ENCODE measurements at regions not wholly inside any gene's neighbourhood (a gene's known extent, or its start where the extent isn't known, plus 50 kb on each side); places are given as distances from the start of the nearest gene placed in this dataset.

- no peak for DNase-seq (ENCODE audit: low spot score)
These were observed 132.7 kb downstream of the EDN1 start for GRCh38 chr6:12422848-12423247.

DNA sequence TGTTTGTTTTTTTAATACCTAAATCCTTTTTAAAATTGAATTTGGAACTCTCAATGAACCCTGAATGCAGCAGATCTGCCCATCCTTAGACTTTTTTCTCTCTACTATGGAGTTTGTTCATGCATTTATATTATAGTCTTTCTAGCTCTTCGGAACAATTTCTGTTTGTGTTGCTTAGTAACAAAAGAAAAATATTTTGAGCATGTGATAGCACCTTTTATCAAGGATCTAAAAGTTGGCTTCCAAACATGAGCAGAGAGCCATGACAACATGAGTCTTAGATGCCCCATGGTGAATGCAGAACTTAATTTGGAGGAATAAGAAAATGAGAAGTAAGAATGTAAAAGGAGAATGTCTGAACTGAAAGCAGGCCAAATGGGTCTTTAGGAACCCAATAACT lies 133.7 kb downstream of the EDN1 start:
- DNase-seq (ENCODE audit: low spot score) = no peak

DNA sequence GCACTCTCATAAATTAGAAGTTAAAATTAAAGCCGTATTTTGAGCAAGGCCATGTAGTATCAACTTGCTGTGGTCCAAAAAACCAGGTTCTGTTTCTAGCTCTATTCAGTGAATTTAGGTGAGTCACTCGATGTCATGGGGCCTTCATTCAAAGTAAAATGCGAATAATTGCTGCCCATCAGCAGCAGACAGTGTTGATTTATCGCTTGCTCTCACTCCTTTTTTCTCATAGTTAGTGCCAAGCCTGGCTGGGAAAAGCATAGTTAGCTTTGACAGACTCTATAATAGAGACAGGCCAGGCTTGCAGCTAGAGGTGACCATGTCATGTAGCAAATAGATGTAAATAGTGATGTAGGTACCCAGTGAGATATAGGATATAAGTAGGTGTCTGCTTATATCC lies 136.0 kb downstream of the EDN1 start:
- no peak for DNase-seq (ENCODE audit: low spot score)

DNA sequence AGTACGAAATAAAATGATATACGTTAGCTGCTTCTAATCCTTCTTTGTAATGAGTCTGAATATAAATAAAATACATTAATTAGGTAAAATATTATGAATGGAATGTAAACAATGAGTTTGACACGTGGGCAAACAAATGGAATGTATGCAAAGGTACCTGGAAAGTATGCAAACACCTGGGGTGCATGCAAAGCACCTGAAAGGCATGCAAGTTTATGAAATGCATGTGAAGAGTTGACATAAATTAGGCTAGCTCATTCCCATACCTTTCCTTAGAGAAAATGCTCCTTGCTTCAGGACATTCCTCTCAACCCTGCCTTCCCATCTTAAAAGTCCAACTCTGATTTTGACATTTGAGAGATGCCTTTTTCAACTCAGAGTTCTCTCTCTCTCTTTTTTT lies 140.9 kb downstream of the EDN1 start:
- no peak for DNase-seq (ENCODE audit: low spot score)

- no peak for DNase-seq (ENCODE audit: low spot score)
These were observed 146.1 kb downstream of the EDN1 start for GRCh38 chr6:12436224-12436623.

DNA sequence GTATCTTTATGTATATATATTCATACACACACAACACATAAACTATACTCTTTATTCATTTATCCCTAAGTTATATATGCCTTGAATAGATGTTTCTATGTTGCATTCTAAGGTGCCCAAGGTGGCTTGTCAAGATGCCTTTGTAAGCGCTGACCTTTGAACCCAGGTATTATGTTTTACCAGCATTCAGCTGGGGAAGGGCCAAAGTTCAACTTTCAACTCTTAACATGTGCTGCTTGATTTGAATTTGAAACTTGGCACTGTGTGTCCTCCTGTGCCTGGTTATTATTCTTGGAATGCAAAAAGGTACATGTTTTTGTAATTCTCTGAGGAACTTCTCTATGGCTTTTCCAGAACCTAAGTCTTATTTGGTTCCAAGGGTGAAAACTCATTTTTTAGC lies 146.5 kb downstream of the EDN1 start:
- DNase-seq (ENCODE audit: low spot score) = no peak

DNA sequence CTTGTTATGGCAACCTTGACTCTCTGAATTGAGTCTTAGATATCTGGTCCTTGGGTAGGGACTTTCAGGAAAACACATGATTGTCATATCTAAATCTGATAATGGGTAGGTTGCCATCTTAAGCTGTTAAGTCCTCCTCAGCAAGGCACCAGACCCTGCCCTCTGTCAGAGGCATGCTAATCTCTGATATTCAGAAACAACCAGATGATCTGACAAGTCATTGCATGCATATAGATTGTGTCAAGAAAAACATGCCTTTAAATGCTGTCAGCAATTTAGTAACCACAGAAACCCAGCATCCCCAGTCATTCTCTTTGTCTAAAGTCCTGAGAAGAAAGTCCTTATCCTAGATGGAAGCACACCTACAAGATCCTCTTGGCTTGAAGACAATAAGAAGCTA lies 149.1 kb downstream of the EDN1 start:
- no peak for DNase-seq (ENCODE audit: low spot score)

DNA sequence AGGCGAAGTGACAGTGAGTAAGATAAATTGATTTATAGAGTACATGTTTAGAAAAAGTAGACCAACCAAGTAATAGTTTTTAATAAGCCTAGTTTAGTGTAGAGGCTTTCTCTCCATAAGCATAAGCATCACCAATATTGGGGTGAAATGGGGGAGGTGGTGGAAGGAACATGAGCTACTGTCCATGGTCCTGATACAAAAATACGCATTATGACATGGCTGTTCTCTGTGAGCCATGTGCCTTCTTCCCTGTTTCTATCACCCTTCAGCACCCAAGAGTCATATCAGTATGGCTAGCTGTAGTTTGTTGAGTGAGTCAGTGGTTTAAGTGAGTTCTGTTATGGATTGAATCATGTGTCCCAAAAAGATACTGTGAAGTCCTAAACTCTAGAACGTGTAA lies 150.8 kb downstream of the EDN1 start:
- DNase-seq (ENCODE audit: low spot score) = no peak

- DNase-seq (ENCODE audit: low spot score) = no peak
These were observed 152.3 kb downstream of the EDN1 start for GRCh38 chr6:12442455-12442854.

GRCh38 chr6:12446394-12446793 lies 156.2 kb downstream of the EDN1 start:
- no peak for DNase-seq (ENCODE audit: low spot score)

GRCh38 chr6:12449447-12449846 lies 159.3 kb downstream of the EDN1 start:
- DNase-seq (ENCODE audit: low spot score) = no peak

GRCh38 chr6:12450467-12450866 lies 160.3 kb downstream of the EDN1 start:
- no peak for DNase-seq (ENCODE audit: low spot score)

GRCh38 chr6:12456343-12456742 lies 166.2 kb downstream of the EDN1 start:
- no peak for DNase-seq (ENCODE audit: low spot score)

DNA sequence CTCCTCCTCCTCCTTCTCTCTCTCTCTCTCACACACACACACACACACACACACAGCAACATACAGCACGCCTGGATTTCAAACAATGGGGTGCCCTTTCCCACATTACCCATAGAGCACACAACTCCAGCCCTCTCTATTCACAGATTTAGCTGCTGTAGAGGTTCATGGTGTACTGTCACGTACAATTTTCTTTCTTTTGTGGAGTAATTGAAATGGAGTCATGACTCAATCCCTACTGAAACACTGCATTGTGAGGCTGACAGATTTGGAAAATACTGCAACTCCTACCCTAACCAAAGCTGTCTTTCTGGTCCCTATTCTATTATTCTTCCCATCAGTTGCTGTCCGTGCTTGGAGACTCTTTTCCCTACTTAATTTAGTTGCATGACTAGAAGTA lies 166.9 kb downstream of the EDN1 start:
- no peak for DNase-seq (ENCODE audit: low spot score)

GRCh38 chr6:12458558-12458957 lies 168.4 kb downstream of the EDN1 start:
- no peak for DNase-seq (ENCODE audit: low spot score)

GRCh38 chr6:12459945-12460661 lies 169.9 kb downstream of the EDN1 start:
- DNase-seq (ENCODE audit: low spot score) = no peak

DNA sequence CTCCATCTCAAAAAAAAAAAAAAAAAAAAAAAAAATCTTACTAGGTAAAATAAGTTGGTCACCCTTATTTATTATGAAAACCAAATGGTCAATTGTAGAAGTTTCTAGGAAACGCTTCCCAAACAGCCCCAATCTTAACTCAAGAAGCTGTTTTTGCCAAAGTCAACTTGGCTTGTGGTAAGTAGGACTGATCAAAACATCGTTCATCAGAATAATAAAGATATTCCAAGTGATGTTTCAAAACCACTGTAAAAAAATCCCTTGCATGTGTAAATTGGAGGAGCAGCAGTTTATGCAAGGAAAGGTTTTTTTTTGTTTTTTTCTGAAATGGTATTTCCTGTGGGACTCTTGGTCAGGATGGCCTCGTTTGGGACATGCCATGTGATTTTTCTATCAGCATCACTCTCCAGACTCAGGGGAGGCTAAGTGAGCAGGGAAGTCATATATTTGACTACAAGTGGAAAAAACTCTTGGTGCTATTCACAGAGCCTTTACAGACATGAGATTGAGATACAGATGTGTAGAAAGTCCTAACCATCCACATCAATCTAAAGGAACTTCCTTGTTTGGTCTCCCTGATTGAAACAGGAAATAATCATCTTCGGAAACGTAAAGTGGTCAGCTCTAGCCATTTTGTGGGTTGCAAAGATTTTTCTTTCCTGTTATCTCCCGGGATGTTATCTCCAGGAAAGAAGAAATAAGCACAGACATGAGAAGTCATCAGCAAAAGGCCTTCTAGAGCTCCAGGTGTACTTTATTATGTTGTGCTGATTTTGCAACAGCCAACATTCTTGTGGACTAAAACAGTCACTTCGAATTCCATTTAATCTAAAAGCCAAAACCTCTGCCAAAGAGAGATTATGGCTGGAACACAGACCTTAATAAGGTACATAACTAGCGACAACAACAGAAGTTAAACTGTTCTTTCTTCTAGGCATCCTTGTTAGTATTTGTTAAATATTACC lies 177.8 kb downstream of the EDN1 start:
- DNase-seq (ENCODE audit: low spot score) = no peak

GRCh38 chr6:12472601-12473038 lies 182.5 kb downstream of the EDN1 start:
- DNase-seq (ENCODE audit: low spot score) = peak; percentile 9

- DNase-seq (ENCODE audit: low spot score) = no peak
These were observed 183.3 kb downstream of the EDN1 start for GRCh38 chr6:12473494-12473893.

GRCh38 chr6:12474167-12475140 lies 184.3 kb downstream of the EDN1 start:
- no peak for DNase-seq (ENCODE audit: low spot score)

GRCh38 chr6:12476484-12476883 lies 186.3 kb downstream of the EDN1 start:
- no peak for DNase-seq (ENCODE audit: low spot score)

DNA sequence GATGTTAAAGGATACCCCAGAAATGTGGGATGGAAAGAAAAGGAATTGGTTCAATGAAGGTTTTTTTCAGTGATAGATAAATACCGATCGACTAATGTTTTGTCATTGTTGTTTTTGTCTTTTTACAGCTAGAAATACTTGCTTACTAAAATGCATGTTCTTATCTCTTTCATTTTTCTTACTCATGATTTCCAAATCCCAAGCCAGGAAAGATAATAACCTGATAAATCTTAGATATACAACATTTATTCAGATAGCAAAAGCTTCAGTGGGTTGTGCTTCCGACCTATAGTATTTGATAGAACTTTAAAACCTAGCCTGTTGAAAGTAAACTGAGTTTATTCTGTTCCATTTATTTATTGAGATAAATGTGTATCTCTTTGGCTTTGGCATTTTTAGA lies 187.5 kb downstream of the EDN1 start:
- no peak for DNase-seq (ENCODE audit: low spot score)
